ENCODE measurements at regions not wholly inside any gene's neighbourhood (a gene's known extent, or its start where the extent isn't known, plus 50 kb on each side); places are given as distances from the start of the nearest gene placed in this dataset.

DNA sequence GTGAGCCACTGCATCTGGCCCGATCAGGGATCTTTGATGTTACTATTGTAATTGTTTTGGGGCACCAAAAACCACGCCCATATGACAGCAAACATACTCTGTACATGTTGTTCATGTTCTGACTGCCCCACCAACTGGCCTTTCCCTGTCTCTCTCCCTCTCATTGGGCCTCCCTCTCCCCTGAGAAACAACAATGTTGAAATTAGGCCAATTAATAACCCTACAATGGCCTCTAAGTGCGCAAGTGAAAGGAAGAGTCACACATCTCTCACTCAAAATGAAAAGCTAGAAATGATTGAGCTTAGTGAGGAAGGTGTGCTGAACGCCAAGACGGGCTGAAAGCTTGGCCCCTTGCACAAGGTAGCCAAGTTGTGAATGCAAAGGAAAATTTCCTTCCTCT is 50.3 kb upstream of the SDK1 start:
- TF ChIP-seq, protein P1, sequence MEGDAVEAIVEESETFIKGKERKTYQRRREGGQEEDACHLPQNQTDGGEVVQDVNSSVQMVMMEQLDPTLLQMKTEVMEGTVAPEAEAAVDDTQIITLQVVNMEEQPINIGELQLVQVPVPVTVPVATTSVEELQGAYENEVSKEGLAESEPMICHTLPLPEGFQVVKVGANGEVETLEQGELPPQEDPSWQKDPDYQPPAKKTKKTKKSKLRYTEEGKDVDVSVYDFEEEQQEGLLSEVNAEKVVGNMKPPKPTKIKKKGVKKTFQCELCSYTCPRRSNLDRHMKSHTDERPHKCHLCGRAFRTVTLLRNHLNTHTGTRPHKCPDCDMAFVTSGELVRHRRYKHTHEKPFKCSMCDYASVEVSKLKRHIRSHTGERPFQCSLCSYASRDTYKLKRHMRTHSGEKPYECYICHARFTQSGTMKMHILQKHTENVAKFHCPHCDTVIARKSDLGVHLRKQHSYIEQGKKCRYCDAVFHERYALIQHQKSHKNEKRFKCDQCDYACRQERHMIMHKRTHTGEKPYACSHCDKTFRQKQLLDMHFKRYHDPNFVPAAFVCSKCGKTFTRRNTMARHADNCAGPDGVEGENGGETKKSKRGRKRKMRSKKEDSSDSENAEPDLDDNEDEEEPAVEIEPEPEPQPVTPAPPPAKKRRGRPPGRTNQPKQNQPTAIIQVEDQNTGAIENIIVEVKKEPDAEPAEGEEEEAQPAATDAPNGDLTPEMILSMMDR (IDR thresholded peaks at IDR 0.05; ENCODE audit: low read depth, low read length, poor library complexity, severe bottlenecking): no peak
- no peak for TF ChIP-seq EZH2phosphoT487 (IDR thresholded peaks at IDR 0.05; ENCODE audit: borderline replicate concordance, low read length)
